GM12878 (cell line): ENCODE measurements at regions not wholly inside any gene's neighbourhood (a gene's known extent, or its start where the extent isn't known, plus 50 kb on each side); places are given as distances from the start of the nearest gene placed in this dataset.

ENCODE experiments used
- ATAC-seq: fragments of 200-7000 bp; cut with Tn5 transposase; 3 replicates; pipeline ENCODE4 v1.9.1; 2020; ENCODE audit warnings: mild to moderate bottlenecking, moderate library complexity
- BruUV-seq: library from RNA; stranded (reverse); fragments of 400-500 nt; replicated peaks from 2 replicates; lab custom pipeline; 2021; lab: Mats Ljungman, UMichigan
- CTCF ChIA-PET: fragments of 300-600 bp; sonication (Branson Sonifier 250); formaldehyde crosslinking; extraction: SDS; loops from one replicate; lab custom pipeline; 2021; ENCODE audit warnings: inconsistent platforms; lab: Yijun Ruan, JAX
- POLR2A ChIA-PET: fragments of 350-600 bp; formaldehyde crosslinking; extraction: SDS; loops from one replicate; lab custom pipeline; 2021; ENCODE audit warnings: inconsistent platforms; lab: Charles Lee
- RAD21 ChIA-PET: fragments of 300-600 bp; sonication (Branson Sonifier 250); formaldehyde crosslinking; loops from one replicate; lab custom pipeline; 2023; ENCODE audit warnings: antibody characterized with exemption; ENCODE audit not compliant: unreplicated experiment; lab: Charles Lee
- SMC1A ChIA-PET: fragments of 300-600 bp; sonication (Branson Sonifier 250); formaldehyde crosslinking; loops from one replicate; lab custom pipeline; 2023; ENCODE audit not compliant: unreplicated experiment, uncharacterized antibody; lab: Charles Lee
- DNase-seq: peaks from one replicate; pipeline ENCODE4 v3.0.0-alpha.2; 2011; ENCODE audit warnings: low read depth, low spot score
- FAIRE-seq: peaks from 3 replicates; lab custom pipeline; 2011; peaks lifted over from hg19 to GRCh38; lab: Jason Lieb, UNC
- H2AFZ ChIP-seq: 2 replicates; pipeline ENCODE4 v1.6.0; 2011; ENCODE audit warnings: low read depth, low read length, control low read depth; ENCODE audit not compliant: control insufficient read depth
- H3K27ac ChIP-seq: 2 replicates; pipeline ENCODE4 v1.5.1; 2011; ENCODE audit warnings: control low read depth; ENCODE audit not compliant: control insufficient read depth, insufficient read depth
- H3K27me3 ChIP-seq, 2 experiments: replicated peaks in 1 of 2; 2 replicates each; pipeline versions ENCODE4 v1.6.0 to v1.6.1; 2011; ENCODE audit warnings: low read length in 1 of 2; ENCODE audit not compliant: control insufficient read depth in 2 of 2, insufficient read depth in 2 of 2
- H3K36me3 ChIP-seq, 2 experiments: 2 replicates each; pipeline ENCODE4 v1.5.1; 2011; ENCODE audit warnings: low read length in 1 of 2; ENCODE audit not compliant: control insufficient read depth in 2 of 2, insufficient read depth in 2 of 2
- H3K4me1 ChIP-seq: 2 replicates; pipeline ENCODE4 v1.6.1; 2011; ENCODE audit warnings: mild to moderate bottlenecking, low read length, moderate library complexity, mixed read lengths; ENCODE audit not compliant: control insufficient read depth, insufficient read depth
- H3K4me2 ChIP-seq: 2 replicates; pipeline ENCODE4 v1.6.0; 2011; ENCODE audit warnings: control low read depth; ENCODE audit not compliant: control insufficient read depth, insufficient read depth
- H3K4me3 ChIP-seq: fragments of 200-600 bp; sonication (generic); 2 replicates; pipeline ENCODE4 v1.5.1; 2016
- H3K79me2 ChIP-seq: 2 replicates; pipeline ENCODE4 v1.6.0; 2011; ENCODE audit warnings: low read length; ENCODE audit not compliant: control insufficient read depth, insufficient read depth
- H3K9ac ChIP-seq: 2 replicates; pipeline ENCODE4 v1.8.0; 2011; ENCODE audit warnings: low read length, control low read depth, mixed read lengths; ENCODE audit not compliant: control insufficient read depth, insufficient read depth
- H3K9me3 ChIP-seq: replicated peaks from 3 replicates; pipeline ENCODE4 v1.5.1; 2011; ENCODE audit warnings: mild to moderate bottlenecking, low read length; ENCODE audit not compliant: control insufficient read depth, insufficient read depth
- H4K20me1 ChIP-seq: 2 replicates; pipeline ENCODE4 v1.6.0; 2011; ENCODE audit not compliant: control insufficient read depth, insufficient read depth
- BMI1 ChIP-seq: fragments of 450-650 bp; IDR thresholded peaks from 2 replicates; pipeline ENCODE4 v1.6.1; 2016; ENCODE audit warnings: mild to moderate bottlenecking, moderate library complexity, borderline replicate concordance
- CBX3 ChIP-seq: fragments of 200-600 bp; sonication (generic); IDR thresholded peaks from 2 replicates; pipeline ENCODE4 v1.6.1; 2016; ENCODE audit warnings: low read depth, borderline replicate concordance
- HDGF ChIP-seq: fragments of 450-650 bp; IDR thresholded peaks from 2 replicates; pipeline ENCODE4 v1.6.1; 2016; ENCODE audit warnings: antibody characterized with exemption
- NFXL1 ChIP-seq: fragments of 450-650 bp; IDR thresholded peaks from 2 replicates; pipeline ENCODE4 v1.6.1; 2017; ENCODE audit warnings: antibody characterized with exemption, mild to moderate bottlenecking, borderline replicate concordance
- POLR2A ChIP-seq: IDR thresholded peaks from 2 replicates; pipeline ENCODE4 v1.6.1; 2011; ENCODE audit warnings: low read depth, mild to moderate bottlenecking, low read length
- POLR2AphosphoS5 ChIP-seq: IDR thresholded peaks from 2 replicates; pipeline ENCODE4 v1.6.1; 2011; ENCODE audit warnings: mild to moderate bottlenecking, low read length, inconsistent platforms
- RAD21 ChIP-seq: IDR thresholded peaks from 2 replicates; pipeline ENCODE4 v1.6.1; 2011; ENCODE audit warnings: mild to moderate bottlenecking, low read depth, low read length, moderate library complexity; ENCODE audit not compliant: insufficient read depth
- SMAD1 ChIP-seq: fragments of 450-650 bp; IDR thresholded peaks from 2 replicates; pipeline ENCODE4 v1.6.1; 2018; ENCODE audit warnings: mild to moderate bottlenecking, low read depth; ENCODE audit not compliant: partially characterized antibody
- ZNF622 ChIP-seq: fragments of 450-650 bp; IDR thresholded peaks from 2 replicates; pipeline ENCODE4 v1.6.1; 2017; ENCODE audit warnings: mild to moderate bottlenecking, inconsistent platforms
- WGBS: methylation state at CpG from one replicate; pipeline ENCODE4 v1.1.6; 2016; ENCODE audit warnings: low lambda C conversion rate; ENCODE audit not compliant: insufficient replicate concordance, insufficient coverage; ENCODE audit errors: missing lambda C conversion rate; 5-methylcytosine and 5-hydroxymethylcytosine counted together
- in situ Hi-C: fragments of 300-500 bp; cut with MboI; formaldehyde crosslinking; loops from 9 replicates; pipeline ENCODE4 v1.14.3; 2018; ENCODE audit warnings: mixed read lengths
- intact Hi-C: fragments of 100-400 bp; cut with micrococcal nuclease; formaldehyde crosslinking; loops from one replicate; pipeline ENCODE4 v1.14.2; 2022; ENCODE audit not compliant: unreplicated experiment
- TF ChIP-seq, protein P1 (sequence below): fragments of 450-650 bp; IDR thresholded peaks from 2 replicates; pipeline ENCODE4 v1.6.1; 2016; ENCODE audit warnings: mild to moderate bottlenecking

DNA sequence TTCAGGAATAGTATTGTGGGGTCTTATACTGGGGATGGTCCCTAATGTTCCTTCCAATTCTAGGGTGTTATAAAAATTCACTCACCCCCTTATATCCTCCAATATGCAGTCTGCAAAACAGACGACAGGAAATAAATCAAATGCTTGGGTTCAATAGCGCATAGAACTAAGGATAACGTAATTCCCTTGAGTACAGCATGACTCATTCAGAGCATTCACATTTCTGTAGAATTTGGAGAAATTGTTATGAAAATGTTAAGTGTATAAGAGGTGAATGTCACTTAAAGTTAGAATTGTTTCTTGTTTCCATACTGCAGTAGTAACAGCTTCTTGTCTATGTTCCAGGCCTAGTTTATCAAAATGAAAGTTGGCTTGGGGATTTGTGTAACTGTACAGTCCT lies 271.4 kb downstream of the RPS29 start:
- intact Hi-C loops = no loop called here
- ATAC-seq (no peak), DNase-seq (no peak), FAIRE-seq (no peak)
- Histone ChIP-seq H3K9ac (no peak overlapping the region), H3K4me3 (no peak overlapping the region), H3K36me3 (no peaks in the 10 kb centered on the region), H3K79me2 (no peaks in the 10 kb centered on the region), H3K4me1 (no peaks in the 10 kb centered on the region), H4K20me1 (no peaks in the 10 kb centered on the region), H3K9me3 (no peaks in the 10 kb centered on the region), H2AFZ (no peak overlapping the region), H3K4me2 (no peak overlapping the region), H3K27ac (no peak overlapping the region), H3K27me3 (no peaks in the 10 kb centered on the region; a peak in 1 of 4 replicates)
- TF ChIP-seq BMI1 = no peak
- no peak for TF ChIP-seq POLR2AphosphoS5
- TF ChIP-seq NFXL1 = no peak
- no peak for TF ChIP-seq CBX3
- TF ChIP-seq, protein P1, sequence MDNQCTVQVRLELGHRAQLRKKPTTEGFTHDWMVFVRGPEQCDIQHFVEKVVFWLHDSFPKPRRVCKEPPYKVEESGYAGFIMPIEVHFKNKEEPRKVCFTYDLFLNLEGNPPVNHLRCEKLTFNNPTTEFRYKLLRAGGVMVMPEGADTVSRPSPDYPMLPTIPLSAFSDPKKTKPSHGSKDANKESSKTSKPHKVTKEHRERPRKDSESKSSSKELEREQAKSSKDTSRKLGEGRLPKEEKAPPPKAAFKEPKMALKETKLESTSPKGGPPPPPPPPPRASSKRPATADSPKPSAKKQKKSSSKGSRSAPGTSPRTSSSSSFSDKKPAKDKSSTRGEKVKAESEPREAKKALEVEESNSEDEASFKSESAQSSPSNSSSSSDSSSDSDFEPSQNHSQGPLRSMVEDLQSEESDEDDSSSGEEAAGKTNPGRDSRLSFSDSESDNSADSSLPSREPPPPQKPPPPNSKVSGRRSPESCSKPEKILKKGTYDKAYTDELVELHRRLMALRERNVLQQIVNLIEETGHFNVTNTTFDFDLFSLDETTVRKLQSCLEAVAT = no peak
- TF ChIP-seq SMAD1 = no peak
- TF ChIP-seq HDGF = no peak
- no peak for TF ChIP-seq RAD21
- CTCF ChIA-PET = no interaction called here
- SMC1A ChIA-PET = no interaction called here
- WGBS = 0% methylated on average over 3 of the region's 3 CpGs
- in situ Hi-C loops = no loop called here
- POLR2A ChIA-PET = no interaction called here
- BruUV-seq = no TSS peak
- RAD21 ChIA-PET = no interaction called here

DNA sequence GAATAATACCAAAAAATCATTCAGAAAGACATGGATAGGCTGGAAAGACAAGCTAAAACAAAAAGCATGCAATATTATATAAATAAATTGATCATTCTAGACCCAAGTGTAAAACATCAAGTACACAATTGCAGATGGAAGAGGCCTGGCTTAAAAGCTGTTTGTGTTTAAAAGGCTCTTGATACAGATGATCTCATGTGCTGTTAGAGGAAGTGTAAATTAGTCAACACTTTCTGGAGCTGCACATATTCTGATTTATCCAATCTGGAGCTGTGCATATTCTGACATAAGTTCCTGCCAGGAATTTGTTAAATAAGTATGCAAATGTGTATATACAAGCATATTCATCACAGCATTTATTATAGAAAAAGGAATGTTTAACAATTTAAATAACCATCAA lies 273.1 kb downstream of the RPS29 start:
- Histone ChIP-seq H3K4me2 (no peak overlapping the region), H3K4me1 (no peaks in the 10 kb centered on the region), H3K79me2 (no peaks in the 10 kb centered on the region), H3K4me3 (no peak overlapping the region), H2AFZ (no peak overlapping the region), H3K36me3 (no peaks in the 10 kb centered on the region), H3K9me3 (no peaks in the 10 kb centered on the region), H4K20me1 (no peaks in the 10 kb centered on the region), H3K27ac (no peak overlapping the region), H3K9ac (no peak overlapping the region), H3K27me3 (no peaks in the 10 kb centered on the region; a peak in 1 of 4 replicates)
- TF ChIP-seq ZNF622 (no peak), POLR2A (no peak)
- CTCF ChIA-PET = interaction anchor here (1.6 kb wide), 1 partner anchor 9 kb away, joined by 4 read pairs; no protein-coding TSS in a partner anchor
- intact Hi-C loops (no loop called here), in situ Hi-C loops (no loop called here)
- no peak for DNase-seq
- no peak for ATAC-seq
- POLR2A ChIA-PET = no interaction called here
- BruUV-seq = no TSS peak
- SMC1A ChIA-PET = no interaction called here
- RAD21 ChIA-PET = no interaction called here
- FAIRE-seq = no peak
